ENCODE measurements at regions not wholly inside any gene's neighbourhood (a gene's known extent, or its start where the extent isn't known, plus 50 kb on each side); places are given as distances from the start of the nearest gene placed in this dataset.
"Not testable (repeated sequence)": the region's sequence is repeated elsewhere in the genome, so short reads cannot be mapped to it uniquely, and the experiment has no call there.

- DNase-seq, result no peak
- intact Hi-C loops (cut with DNase I, micrococcal nuclease), result no loop called here
- Histone ChIP-seq H3K4me3 (ENCODE audit: low read length) (no peak overlapping the region), H3K27me3 (ENCODE audit: control insufficient read depth in 1 of 2, insufficient read depth in 2 of 2, low read length in 2 of 2) (no peaks in the 10 kb centered on the region), H3K4me1 (ENCODE audit: insufficient read depth, low read length) (no peaks in the 10 kb centered on the region), H3K27ac (ENCODE audit: low read depth in 1 of 2, low read length in 2 of 2) (no peak overlapping the region), H3K36me3 (ENCODE audit: insufficient read depth, low read length) (no peaks in the 10 kb centered on the region), H3K9me3 (ENCODE audit: control insufficient read depth in 1 of 2, insufficient read depth in 1 of 2, low read length in 2 of 2) (no peaks in the 10 kb centered on the region)
- no peak for TF ChIP-seq CTCF (IDR thresholded peaks at IDR 0.05)
- CTCF ChIA-PET, result no interaction called here
- ATAC-seq (ENCODE audit: poor library complexity), result no peak
- H3K36me3 Mint-ChIP-seq (ENCODE audit: low read depth), result no peaks in the 10 kb centered on the region
- no peaks in the 10 kb centered on the region for H3K4me1 Mint-ChIP-seq (ENCODE audit: low read depth)
- H3K4me3 Mint-ChIP-seq, result no peak overlapping the region
- no peak overlapping the region for H3K27ac Mint-ChIP-seq
- H3K9me3 Mint-ChIP-seq, result no peaks in the 10 kb centered on the region
- no peaks in the 10 kb centered on the region for H3K27me3 Mint-ChIP-seq
- POLR2A ChIA-PET, result no interaction called here
Observed at GRCh38 chr4:147236806-147237205, 244.1 kb upstream of the EDNRA start.

DNA sequence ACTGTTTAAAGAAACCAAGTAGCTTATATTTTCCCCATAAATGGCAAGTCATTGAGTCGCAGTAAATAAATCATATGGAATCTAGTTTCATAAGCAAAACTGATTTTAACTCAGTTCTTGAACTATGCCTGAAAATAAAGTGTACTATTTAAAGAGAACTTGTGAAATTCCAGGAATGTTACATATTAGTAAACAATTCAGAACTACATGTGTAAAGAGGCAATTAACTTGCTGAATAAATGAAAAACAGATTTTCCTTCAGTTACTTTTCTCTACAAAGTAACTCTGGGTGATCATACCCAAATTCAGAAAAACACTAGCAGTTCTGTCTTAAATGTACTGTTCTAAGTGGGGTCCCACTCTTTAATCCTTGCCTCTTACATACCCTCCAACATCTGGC, 236.1 kb upstream of the EDNRA start:
- Histone ChIP-seq H3K27me3 (ENCODE audit: control insufficient read depth in 1 of 2, insufficient read depth in 2 of 2, low read length in 2 of 2) (no peaks in the 10 kb centered on the region), H3K9me3 (ENCODE audit: control insufficient read depth in 1 of 2, insufficient read depth in 1 of 2, low read length in 2 of 2) (no peaks in the 10 kb centered on the region), H3K27ac (ENCODE audit: low read depth in 1 of 2, low read length in 2 of 2) (no peak overlapping the region), H3K4me1 (ENCODE audit: insufficient read depth, low read length) (no peaks in the 10 kb centered on the region), H3K4me3 (ENCODE audit: low read length) (no peak overlapping the region), H3K36me3 (ENCODE audit: insufficient read depth, low read length) (no peaks in the 10 kb centered on the region)
- H3K9me3 Mint-ChIP-seq, result peaks cover 3% of the 10 kb centered on the region
- DNase-seq (no peak), ATAC-seq (ENCODE audit: poor library complexity) (no peak)
- no peaks in the 10 kb centered on the region for H3K27me3 Mint-ChIP-seq
- no peaks in the 10 kb centered on the region for H3K4me1 Mint-ChIP-seq (ENCODE audit: low read depth)
- no peak overlapping the region for H3K4me3 Mint-ChIP-seq
- intact Hi-C loops (cut with DNase I, micrococcal nuclease), result no loop called here
- no peak overlapping the region for H3K27ac Mint-ChIP-seq
- CTCF ChIA-PET, result interaction anchor here (0.5 kb wide), 1 partner anchor 1684 kb away, joined by 3 read pairs; no protein-coding TSS in a partner anchor
- TF ChIP-seq CTCF (IDR thresholded peaks at IDR 0.05), result no peak
- no peaks in the 10 kb centered on the region for H3K36me3 Mint-ChIP-seq (ENCODE audit: low read depth)
- POLR2A ChIA-PET, result interaction anchor here (0.7 kb wide), 1 partner anchor 413 kb away, joined by 3 read pairs; no protein-coding TSS in a partner anchor

- Histone ChIP-seq H3K27ac (ENCODE audit: low read depth in 1 of 2, low read length in 2 of 2) (no peak overlapping the region), H3K36me3 (ENCODE audit: insufficient read depth, low read length) (no peaks in the 10 kb centered on the region), H3K4me1 (ENCODE audit: insufficient read depth, low read length) (no peaks in the 10 kb centered on the region), H3K9me3 (ENCODE audit: control insufficient read depth in 1 of 2, insufficient read depth in 1 of 2, low read length in 2 of 2) (no peaks in the 10 kb centered on the region), H3K4me3 (ENCODE audit: low read length) (no peak overlapping the region), H3K27me3 (ENCODE audit: control insufficient read depth in 1 of 2, insufficient read depth in 2 of 2, low read length in 2 of 2) (no peaks in the 10 kb centered on the region)
- Mint-ChIP-seq H3K27me3 (no peaks in the 10 kb centered on the region), H3K4me3 (no peak overlapping the region), H3K9me3 (peaks cover 3% of the 10 kb centered on the region), H3K36me3 (ENCODE audit: low read depth) (no peaks in the 10 kb centered on the region), H3K4me1 (ENCODE audit: low read depth) (no peaks in the 10 kb centered on the region), H3K27ac (no peak overlapping the region)
- CTCF ChIA-PET, result no interaction called here
- intact Hi-C loops (cut with DNase I, micrococcal nuclease), result no loop called here
- POLR2A ChIA-PET, result no interaction called here
- ATAC-seq (ENCODE audit: poor library complexity) (no peak), DNase-seq (no peak)
- TF ChIP-seq CTCF (IDR thresholded peaks at IDR 0.05), result no peak
Observed at GRCh38 chr4:147246096-147246495, 234.8 kb upstream of the EDNRA start.

GRCh38 chr4:147246528-147246927, 234.4 kb upstream of the EDNRA start:
- H3K9me3 ChIP-seq (ENCODE audit: control insufficient read depth in 1 of 2, insufficient read depth in 1 of 2, low read length in 2 of 2); H3K27ac ChIP-seq (ENCODE audit: low read depth in 1 of 2, low read length in 2 of 2); H3K36me3 Mint-ChIP-seq (ENCODE audit: low read depth); intact Hi-C loops (cut with DNase I, micrococcal nuclease); CTCF ChIA-PET; H3K27ac Mint-ChIP-seq; H3K4me3 ChIP-seq (ENCODE audit: low read length); H3K36me3 ChIP-seq (ENCODE audit: insufficient read depth, low read length); H3K4me1 Mint-ChIP-seq (ENCODE audit: low read depth); H3K27me3 Mint-ChIP-seq; ATAC-seq (ENCODE audit: poor library complexity); POLR2A ChIA-PET; H3K27me3 ChIP-seq (ENCODE audit: control insufficient read depth in 1 of 2, insufficient read depth in 2 of 2, low read length in 2 of 2); H3K4me1 ChIP-seq (ENCODE audit: insufficient read depth, low read length); DNase-seq; H3K9me3 Mint-ChIP-seq; H3K4me3 Mint-ChIP-seq: not testable (repeated sequence)
